ENCODE measurements at regions not wholly inside any gene's neighbourhood (a gene's known extent, or its start where the extent isn't known, plus 50 kb on each side); places are given as distances from the start of the nearest gene placed in this dataset.
A peak's percentile ranks its signal among the peaks of the same experiment; 100 is the strongest.

DNA sequence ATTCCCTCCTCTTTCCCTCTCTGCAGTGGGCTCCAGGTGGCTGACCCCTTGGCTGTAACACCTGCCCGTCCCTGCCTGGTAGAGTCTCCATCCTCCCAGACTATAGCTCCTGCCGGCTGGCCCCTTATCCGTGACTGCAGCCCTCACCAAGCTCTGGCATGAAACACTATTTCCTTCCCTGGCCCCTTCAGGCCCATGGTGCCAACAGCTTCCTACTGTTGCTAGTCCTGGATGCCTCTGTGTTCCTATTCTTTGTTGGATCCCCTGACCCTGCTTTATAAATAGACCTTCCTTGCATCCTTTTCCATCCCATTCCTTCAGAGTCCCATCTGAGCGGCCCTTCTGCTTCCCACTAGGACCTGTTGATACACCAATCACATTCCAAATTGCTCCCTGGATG, 195.0 kb downstream of the ZNF326 start:
- no peak for DNase-seq

DNA sequence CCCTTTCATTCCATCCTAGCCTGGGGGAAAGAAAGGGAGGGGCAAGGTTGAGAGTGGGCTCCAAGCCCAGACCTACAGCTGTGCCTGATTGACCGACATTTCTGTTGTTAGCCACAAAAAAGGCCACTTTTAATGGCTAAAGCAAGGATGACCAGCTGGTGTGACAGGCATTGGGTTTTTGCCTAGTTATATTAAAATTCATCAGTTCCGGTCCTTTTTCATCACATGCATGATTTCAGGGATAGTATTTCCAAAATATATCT, 192.3 kb downstream of the ZNF326 start:
- no peak for DNase-seq

DNA sequence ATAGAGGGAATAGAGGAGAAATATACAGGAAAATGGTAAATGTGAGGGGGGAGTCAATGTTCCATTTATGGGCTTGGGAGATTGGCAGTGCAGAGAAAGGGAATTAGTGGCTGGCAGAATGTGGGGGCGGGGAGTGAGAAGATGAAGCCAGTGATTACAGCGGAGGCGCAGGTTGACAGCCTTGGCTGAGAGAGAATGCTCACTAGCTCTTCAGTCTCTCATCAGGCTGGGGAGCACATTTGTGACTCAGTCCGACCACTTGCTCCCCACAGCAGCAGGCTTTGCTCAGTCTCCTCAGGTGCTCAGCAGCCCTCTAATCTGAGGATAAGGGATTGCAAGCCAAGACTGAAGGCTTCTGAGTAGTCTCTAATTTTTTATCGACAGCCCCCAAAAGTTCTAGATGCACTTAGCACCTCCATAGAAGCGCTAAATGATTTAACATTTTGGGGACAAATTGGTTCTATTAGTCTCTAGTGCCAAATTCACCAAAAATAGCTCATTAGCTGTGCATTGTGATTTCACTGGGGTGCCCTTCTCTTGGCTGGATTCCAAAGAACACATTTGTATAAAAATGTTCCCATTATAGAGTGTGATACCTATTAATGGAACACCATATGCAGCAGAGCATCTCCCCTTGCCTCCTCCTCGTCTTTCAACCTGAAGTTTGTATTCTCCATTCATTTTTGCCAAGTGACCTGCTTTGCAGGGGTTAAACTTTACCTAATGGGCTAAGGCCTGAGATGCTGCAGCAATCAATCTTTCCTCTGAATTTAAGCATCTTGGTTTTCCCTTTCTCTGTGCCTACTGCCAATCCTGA, 191.8 kb downstream of the ZNF326 start:
- DNase-seq, result peak; percentile 42

DNA sequence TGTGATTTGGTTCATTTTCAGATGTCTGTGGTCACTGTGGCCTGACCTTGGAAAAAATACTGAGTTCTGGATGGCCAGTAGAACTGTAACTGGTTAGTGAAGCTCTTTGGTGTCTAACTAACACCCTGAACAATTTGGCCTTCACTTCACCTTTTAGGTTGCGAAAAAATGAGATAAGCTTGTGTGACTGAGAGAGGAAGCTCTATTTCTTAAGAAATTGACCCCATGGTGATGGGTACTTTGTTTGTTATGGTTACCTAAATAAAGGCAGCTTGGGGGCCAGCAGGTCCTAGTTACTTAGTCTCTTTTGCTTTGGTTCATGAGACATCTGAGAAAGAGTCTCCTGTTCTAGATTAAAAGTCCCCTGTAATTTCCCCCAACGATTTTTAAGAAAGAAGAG, 181.6 kb downstream of the ZNF326 start:
- DNase-seq, result no peak

DNA sequence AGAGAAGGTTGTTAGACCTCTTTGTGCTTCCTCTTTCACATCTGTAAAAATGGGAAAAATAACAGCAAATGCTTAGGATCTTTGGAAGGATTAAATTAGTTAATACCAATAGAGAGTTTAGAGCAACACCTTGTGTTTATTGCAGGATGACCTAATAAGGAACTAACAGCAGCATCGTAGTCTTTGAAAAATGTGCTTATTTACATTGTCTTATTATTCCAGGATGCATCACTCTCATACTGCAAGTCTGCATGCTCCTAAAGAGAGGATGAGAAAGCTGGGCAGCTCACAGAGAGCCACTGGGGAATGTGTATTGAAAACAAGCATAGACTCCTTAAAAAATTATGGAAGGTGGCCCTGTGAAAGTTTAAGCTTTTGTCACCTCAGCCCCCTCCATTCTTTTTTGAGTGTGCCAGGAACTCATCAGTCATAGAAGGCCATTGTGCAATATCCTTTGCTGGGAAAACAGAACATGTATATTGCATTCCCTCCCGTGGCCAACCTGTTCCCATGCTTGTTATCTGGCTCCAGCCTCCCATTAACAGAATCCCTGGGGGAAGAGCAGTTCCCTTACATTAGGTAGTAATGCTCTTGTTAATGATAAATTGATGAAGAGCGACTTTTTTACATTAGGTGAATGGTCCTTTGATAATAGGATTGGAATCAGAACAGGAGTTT, 180.7 kb downstream of the ZNF326 start:
- DNase-seq, result no peak

DNA sequence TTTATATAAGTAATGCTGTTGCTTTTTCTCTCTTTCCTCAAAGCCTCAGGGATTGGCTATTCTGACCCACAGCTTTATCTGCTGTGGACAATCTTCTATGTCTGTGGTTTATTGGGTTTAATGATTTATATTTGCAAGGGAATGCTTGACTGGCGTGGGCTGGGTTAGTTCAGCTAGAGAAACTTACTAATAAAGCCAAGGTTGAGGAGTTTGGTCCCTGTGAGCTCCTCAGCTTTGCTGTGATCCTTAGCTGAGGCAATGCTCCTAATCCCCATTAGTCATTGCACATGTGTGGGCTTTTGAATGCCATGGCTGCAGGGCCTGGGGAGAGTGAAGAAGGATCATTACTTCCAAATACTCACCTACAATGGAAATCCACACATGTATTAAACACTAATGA, 179.3 kb downstream of the ZNF326 start:
- DNase-seq, result no peak

DNA sequence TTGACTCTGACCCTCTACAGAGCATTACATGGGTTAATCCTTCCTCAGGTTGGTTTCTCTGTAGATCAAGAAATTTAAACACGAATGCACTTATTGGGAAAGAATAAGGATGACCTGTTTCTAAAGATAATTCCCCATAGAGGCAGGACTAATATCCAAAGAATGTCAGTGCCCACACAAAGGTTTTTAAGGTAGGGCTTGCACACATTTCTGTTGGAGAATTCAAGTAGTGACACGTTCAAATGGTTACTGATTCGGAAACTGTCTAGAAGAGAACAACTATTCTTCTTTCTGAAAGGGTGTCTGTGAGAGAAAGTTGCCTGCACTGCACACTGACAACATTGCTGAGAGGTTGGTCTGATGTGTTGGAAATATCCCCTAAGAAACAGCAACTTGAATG, 167.3 kb downstream of the ZNF326 start:
- no peak for DNase-seq

DNA sequence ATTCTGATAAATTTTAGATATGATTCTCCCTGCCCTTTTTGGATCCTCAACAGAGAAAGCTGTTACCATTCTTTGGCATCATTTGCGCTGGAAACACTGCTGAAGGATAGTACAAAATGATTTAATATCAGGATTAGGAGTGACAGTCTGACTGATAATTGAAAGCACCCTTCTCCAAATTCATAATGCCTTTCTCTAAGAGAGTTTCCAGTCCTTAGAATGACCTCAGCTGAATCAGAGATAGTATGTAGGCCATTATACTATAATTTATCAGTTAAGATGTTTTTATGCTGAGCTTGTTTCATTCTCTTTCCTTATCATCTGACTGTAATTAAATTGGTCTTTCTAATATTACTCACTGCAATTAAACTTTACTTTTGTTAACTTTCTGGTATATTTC, 166.7 kb downstream of the ZNF326 start:
- DNase-seq, result no peak

DNA sequence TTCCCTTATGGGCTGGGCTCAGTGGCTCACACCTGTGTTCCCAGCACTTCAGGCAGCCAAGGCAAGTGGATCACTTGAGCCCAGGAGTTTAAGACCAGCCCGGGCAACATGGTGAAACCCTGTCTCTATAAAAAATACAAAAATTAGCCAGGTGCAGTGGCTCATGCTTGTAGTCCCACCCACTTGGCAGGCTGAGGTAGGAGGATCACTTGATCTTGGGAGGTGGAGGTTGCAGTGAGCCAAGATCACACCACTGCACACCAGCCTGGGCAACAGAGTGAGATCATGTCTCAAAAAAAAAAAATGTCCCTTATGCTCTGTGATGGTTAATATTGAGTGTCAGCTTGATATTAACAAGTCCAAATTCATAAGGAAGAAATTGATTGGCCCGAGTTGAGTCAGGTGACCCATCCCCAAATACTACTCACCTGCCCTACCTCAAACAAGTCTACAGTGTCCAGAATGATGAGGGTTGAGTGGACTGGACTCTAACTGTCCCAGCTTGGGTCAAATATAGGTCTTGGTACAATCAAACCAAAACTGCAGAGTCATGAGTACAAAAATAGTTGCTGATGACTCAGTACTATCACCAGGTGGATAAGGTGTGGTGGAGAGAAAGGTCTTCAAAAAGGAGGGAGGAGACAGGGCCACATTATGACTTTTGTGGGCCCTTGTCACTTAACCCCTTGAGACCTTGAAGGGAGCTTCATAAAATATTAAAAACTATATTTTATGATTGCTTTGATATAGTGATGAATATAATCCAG, 161.0 kb downstream of the ZNF326 start:
- DNase-seq, result no peak

DNA sequence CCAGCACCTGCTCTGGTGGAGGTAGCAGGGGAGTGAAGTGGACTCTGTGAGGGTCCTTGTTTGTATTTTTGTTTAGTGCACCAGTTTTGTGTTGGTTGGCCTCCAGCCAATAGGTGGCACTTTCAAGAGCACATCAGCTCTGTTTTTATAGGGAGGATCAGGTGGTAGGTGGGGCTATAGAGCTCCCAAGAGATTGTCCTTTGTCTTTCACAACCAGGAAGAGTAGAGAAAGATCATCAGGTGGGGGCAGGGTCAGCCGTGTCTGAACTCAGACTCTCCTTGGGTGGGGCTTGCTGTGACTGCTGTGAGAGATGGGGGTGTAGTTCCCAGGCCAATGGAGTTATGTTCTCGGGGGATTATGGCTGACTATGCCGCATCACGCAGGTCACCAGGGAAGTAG, 159.8 kb downstream of the ZNF326 start:
- no peak for DNase-seq

DNA sequence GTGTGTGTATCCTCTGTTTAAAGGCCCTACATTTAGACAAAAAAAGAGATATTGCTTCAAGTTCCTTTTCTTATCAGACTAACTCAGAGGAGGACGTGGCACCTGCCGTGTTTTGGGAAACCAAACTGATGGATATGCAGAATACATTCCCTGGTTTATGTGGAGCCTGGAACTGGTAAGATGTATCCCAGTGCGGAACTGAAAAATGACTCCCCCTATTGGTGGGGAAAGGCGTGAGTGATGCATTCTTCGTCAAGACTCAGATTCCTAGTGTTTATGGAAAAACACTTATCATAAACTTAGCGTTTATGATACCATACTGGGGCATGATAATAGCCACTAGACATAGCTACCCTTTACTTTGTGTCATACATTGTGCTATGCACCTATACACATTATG, 154.2 kb downstream of the ZNF326 start:
- DNase-seq, result no peak

DNA sequence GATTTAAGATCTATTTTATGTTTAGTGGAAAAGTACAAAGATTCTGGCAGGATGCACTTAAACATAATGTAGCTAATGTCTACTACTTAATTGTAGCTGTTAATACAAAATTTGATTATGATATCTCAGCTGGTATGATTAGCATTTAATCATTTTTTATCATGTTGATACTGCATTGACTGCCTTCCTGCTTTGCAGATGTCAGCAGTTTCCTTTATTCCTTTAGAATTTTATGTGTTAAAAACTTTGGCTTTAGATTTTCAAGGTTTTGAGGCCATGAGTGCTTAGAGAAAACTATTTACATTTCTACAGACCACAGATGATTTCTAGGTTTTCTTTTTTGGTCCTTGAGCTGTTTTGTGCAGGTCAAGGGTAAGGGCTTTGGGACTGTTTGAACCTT, 152.2 kb downstream of the ZNF326 start:
- no peak for DNase-seq

DNA sequence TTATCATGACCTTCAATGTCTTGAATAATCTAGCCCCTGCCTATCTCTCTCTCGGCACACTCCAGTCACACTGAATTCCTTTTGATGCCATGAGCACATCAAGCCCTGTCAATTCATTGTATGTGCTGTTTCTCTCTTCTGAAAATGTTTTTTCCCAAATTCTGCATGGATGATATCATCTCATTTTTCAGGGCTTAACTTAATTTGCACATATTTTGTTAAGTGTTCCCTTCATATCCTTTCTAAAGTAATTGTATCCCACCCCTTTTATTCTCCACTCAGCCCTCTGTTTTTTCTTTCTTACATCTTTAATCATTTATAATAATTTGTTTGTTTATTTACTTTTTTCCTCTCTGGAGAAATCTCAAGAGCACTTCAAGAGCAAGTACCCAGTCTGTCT, 149.9 kb downstream of the ZNF326 start:
- no peak for DNase-seq

DNA sequence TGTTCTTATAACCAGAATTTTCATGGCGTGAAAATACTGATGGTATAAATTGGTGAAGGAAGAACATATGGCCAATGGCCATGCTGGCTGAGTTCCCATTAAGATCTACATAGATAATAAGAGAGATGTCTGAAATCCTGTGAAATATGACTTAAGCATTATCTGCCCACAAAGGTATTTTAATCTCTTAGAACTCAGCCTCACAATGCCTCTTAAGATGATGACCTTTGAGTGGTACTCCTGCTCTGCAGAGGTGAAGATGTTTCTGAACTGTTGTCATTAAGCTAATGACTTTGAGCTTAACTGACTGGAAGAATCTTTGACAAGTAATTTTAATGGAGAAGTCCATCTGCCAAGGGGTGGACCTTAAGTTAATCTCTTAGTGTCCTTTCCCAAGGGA, 148.7 kb downstream of the ZNF326 start:
- no peak for DNase-seq

DNA sequence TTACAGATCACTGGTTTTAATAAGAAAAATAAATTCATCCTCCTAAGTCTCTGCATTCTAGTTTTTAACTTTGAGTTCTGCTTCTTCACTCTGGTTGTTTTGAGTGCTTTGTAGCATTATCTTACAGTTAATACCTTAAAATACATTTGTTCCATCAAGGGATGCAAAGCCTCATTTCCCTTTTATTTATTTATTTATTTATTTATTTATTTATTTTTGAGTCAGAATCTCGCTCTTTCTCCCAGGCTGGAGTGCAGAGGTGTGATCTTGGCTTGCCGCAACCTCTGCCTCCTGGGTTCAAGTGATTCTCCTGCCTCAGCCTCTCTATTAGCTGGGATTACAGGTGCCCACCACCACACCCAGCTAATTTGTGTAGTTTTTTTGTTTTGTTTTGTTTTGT, 147.8 kb downstream of the ZNF326 start:
- DNase-seq, result no peak

DNA sequence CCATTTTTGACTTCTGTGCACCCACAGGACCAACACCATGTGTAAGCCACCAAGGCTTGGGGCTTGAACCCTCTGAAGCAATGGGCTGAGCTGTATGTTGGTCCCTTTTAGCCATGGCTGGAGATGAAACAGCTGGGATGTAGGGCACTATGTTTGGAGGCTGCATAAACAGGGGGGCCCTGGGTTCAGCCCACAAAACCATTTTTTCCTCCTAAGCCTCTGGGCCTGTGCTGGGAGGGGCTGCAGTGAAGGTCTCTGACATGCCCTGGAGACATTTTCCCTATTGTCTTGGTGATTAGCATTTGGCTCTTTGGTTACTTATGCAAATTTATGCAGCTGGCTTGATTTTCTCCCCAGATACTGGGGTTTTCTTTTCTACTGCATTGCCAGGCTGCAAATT, 144.9 kb downstream of the ZNF326 start:
- DNase-seq, result no peak

DNA sequence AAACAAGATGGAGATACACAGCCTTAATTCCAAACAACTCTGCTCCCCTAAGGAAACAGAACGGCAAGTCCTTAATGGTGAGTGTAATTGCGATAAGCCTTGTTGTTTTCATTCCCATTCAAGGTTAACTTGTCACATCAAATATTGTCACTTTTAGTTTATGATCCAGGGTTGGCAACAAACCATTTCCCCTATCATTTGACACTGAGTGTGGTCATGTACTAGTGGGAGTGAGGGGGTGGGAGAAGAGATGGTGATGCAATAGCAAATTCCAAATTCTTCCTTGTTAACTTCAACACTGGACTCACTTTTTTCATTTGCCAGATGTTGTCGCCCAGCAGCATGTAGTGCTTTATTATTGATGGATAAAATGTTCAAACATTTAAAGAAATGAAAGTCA, 140.4 kb downstream of the ZNF326 start:
- no peak for DNase-seq

DNA sequence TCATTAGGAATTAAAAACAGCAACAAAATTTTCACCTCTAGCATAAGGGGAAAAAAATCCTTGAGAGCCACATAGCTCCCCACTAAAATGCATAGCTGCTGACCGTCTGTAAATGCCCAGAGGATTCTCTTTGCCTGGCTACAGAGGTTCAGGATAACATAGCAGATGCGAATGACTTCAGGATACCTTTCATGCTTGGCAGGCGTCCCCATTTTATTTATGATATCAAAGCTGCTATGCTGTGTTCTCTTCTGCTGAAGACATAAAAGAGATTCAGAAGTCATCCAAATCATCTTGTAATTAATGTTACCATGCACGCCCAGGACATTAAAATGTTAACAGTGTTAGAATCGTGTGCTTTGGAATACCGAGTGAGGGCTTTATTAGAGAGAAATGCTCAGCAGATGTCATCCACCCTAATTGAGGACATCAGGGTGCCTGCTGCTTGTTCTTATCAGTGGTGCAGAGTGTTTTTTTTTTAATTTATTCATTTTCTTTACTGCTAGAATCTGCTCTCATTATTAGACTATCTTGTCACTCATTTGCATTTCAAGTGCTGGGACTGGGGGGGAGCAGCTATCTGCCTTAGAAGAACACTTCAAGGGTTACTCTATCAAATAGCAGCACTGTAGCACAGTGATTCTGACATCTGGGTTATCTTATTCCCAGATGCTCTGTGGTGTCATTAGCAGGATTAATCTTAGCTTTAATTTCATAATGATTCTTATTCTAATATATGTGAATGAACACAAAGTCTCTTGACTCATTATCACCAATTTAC, 139.5 kb downstream of the ZNF326 start:
- no peak for DNase-seq

DNA sequence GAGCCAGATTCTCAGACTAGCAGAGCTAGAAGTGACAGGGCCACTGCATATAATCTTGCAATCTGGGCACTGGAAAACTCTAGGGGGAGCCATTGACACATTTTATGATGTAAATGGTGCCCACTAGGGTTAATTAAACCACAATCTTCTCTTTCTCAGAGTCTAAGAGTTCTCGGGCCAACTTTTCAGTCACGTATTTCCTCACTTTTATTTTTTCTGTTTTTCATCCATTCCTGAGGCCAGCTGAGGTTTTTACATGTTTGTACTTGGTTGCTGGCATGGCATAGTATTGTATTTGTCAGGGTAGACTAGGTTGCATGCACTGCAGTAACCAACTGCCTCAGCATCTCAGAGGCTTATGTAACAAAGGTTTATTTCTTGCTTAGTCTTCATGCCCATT, 138.2 kb downstream of the ZNF326 start:
- peak; percentile 50 for DNase-seq

DNA sequence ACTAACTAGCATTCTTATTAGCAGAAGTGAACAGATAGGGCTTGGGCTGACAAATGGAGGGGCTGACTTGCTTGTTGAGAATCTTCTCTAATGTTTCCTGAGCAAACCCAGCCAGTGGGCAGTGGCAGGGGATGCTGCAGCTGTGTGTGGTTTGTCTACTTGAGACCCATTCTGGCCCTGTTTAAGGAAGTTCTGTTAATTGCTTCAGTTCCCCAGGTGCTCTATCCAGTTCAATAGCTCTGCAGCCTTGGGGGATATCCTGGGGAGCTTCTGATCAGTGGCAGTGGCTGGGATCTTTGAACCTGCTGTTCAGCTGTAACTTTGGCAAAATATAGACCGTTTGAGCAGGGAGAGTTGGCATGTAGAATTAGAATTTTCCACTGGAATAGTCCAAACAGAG, 137.4 kb downstream of the ZNF326 start:
- no peak for DNase-seq

DNA sequence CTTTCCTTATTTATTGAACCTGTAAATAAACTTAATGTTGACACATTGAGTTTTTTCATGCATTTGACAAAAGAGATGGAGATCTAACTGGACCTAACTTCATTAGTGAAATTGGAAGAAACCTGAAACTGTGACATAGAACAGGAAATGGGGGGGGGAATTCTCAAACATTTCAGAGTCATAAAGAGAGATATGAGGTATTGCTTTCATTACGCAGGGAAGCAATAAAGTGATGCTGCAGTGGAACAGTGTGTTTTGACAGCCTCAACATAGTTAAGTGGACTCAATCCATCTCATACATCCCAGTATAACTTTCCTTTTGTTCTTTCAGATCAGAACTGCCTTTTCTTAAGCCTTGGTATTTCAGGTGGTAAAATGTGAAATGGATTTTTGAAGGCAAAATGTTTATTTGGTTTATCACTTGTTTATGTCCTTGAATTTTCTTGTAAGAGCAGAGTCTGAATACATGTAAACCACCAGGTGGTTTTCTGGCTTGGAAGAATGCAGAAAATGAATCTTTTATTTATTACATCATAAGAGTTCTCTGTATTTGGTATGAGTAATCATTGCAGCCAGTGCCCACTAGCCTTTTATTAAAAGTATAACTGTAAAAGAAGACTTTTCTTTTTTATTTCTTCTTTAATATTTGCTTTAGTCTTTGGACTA, 132.5 kb downstream of the ZNF326 start:
- no peak for DNase-seq

DNA sequence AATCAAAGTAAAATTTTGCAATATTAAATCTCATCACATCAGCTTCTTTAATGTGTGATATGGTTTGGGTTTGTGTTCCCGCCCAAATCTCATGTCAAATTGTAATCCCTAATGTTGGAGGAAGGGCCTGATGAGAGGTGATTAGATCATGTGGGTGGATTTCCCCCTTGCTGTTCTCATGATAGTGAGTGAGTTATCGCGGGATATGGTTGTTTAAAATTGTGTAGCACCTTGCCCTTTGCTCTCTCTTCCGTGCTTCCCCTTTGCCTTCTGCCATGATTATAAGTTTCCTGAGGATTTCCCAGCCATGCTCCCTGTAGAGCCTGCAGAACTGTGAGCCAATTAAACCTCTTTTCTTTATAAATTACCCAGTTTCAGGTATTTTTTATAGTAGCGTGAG, 131.9 kb downstream of the ZNF326 start:
- no peak for DNase-seq
